B cell (primary cell): ENCODE measurements at regions not wholly inside any gene's neighbourhood (a gene's known extent, or its start where the extent isn't known, plus 50 kb on each side); places are given as distances from the start of the nearest gene placed in this dataset.

ENCODE experiments used
- ATAC-seq: fragments of 200-7000 bp; cut with Tn5 transposase; one replicate; pipeline ENCODE4 v1.10.0; 2021; ENCODE audit warnings: low read depth, mild to moderate bottlenecking, moderate number of reproducible peaks, moderate library complexity
- CTCF ChIA-PET: fragments of 350-600 bp; sonication (Branson Sonifier 250); formaldehyde crosslinking; loops from one replicate; lab custom pipeline; 2021; ENCODE audit warnings: antibody characterized with exemption, inconsistent platforms; lab: Charles Lee
- POLR2A ChIA-PET: fragments of 350-600 bp; sonication (Branson Sonifier 250); formaldehyde crosslinking; loops from one replicate; lab custom pipeline; 2021; ENCODE audit warnings: antibody characterized with exemption; lab: Charles Lee
- DNase-seq: peaks from one replicate; pipeline ENCODE4 v3.0.0; 2013
- H2AFZ ChIP-seq: 2 replicates; pipeline ENCODE4 v1.6.1; 2012; ENCODE audit warnings: mild to moderate bottlenecking, low read depth, low read length; ENCODE audit not compliant: insufficient read depth, poor library complexity, severe bottlenecking
- H3K27ac ChIP-seq, 2 donors: 1 replicate in 1 of 2; 2 replicates in 1 of 2; pipeline ENCODE4 v1.5.1; 2012 to 2013; ENCODE audit warnings: low read length in 2 of 2, mild to moderate bottlenecking in 2 of 2, moderate library complexity in 1 of 2
- H3K27me3 ChIP-seq, 4 experiments: fragments of 200-600 bp in 1 of 4; sonication (generic) in 1 of 4; replicated peaks in 1 of 4; 1 replicate in 2 of 4; 2 replicates in 2 of 4; pipeline versions ENCODE4 v1.6.1 to v1.7.0; 2013 to 2016; ENCODE audit warnings: low read length in 3 of 4, mild to moderate bottlenecking in 2 of 4, mixed read lengths in 1 of 4, moderate library complexity in 1 of 4; ENCODE audit not compliant: insufficient read depth in 4 of 4, control insufficient read depth in 3 of 4; ENCODE audit errors: control extremely low read depth in 1 of 4
- H3K36me3 ChIP-seq, 2 experiments: replicated peaks in 1 of 2; 1 replicate in 1 of 2; 2 replicates in 1 of 2; pipeline versions ENCODE4 v1.6.1 to v1.7.1; 2013; ENCODE audit warnings: low read length in 1 of 2; ENCODE audit not compliant: insufficient read depth in 2 of 2, control insufficient read depth in 1 of 2; ENCODE audit errors: control extremely low read depth in 1 of 2, extremely low read depth in 1 of 2
- H3K4me1 ChIP-seq, 2 donors: fragments of 200-600 bp in 1 of 2; sonication (generic) in 1 of 2; 1 replicate in 1 of 2; 2 replicates in 1 of 2; pipeline versions ENCODE4 v1.5.1 to v1.6.1; 2013 to 2017; ENCODE audit warnings: low read length in 2 of 2; ENCODE audit not compliant: control insufficient read depth in 2 of 2, insufficient read depth in 2 of 2
- H3K4me2 ChIP-seq: replicated peaks from 2 replicates; pipeline ENCODE3; 2012; ENCODE audit warnings: mild to moderate bottlenecking, low read depth, low read length; ENCODE audit not compliant: poor library complexity, severe bottlenecking
- H3K4me3 ChIP-seq, 5 experiments: fragments of 200-600 bp in 1 of 5; sonication (generic) in 1 of 5; 1 replicate in 3 of 5; 2 replicates in 2 of 5; pipeline versions ENCODE4 v1.5.1 to v1.7.0; 2011 to 2016; ENCODE audit warnings: low read length in 4 of 5, mild to moderate bottlenecking in 4 of 5, low read depth in 2 of 5, control low read depth in 1 of 5, moderate library complexity in 1 of 5; ENCODE audit not compliant: insufficient read depth in 1 of 5; ENCODE audit errors: control extremely low read depth in 1 of 5, extremely low read depth in 1 of 5
- H3K79me2 ChIP-seq: fragments of 200-600 bp; sonication (generic); one replicate; pipeline ENCODE4 v1.6.0; 2016; ENCODE audit warnings: low read length; ENCODE audit not compliant: control insufficient read depth, insufficient read depth
- H3K9ac ChIP-seq: fragments of 200-600 bp; sonication (generic); 2 replicates; pipeline ENCODE4 v1.6.1; 2017; ENCODE audit warnings: mild to moderate bottlenecking, low read length, moderate library complexity
- H3K9me3 ChIP-seq, 3 donors: one replicate each; pipeline versions ENCODE4 v1.6.1 to v1.7.1; 2013; ENCODE audit warnings: low read length in 2 of 3; ENCODE audit not compliant: control insufficient read depth in 2 of 3, insufficient read depth in 1 of 3; ENCODE audit errors: control extremely low read depth in 1 of 3
- H4K20me1 ChIP-seq: 2 replicates; pipeline ENCODE4 v1.6.0; 2012; ENCODE audit warnings: mild to moderate bottlenecking, low read length; ENCODE audit not compliant: insufficient read depth, control insufficient read depth, poor library complexity, severe bottlenecking
- H3K27ac Mint-ChIP-seq: one replicate; pipeline ENCODE4 v1.8.0; 2021; ENCODE audit warnings: mixed read lengths
- H3K27me3 Mint-ChIP-seq: one replicate; pipeline ENCODE4 v1.8.0; 2021; ENCODE audit warnings: mixed read lengths
- H3K4me1 Mint-ChIP-seq: one replicate; pipeline ENCODE4 v1.8.0; 2021; ENCODE audit warnings: mixed read lengths
- H3K4me3 Mint-ChIP-seq: one replicate; pipeline ENCODE4 v1.8.0; 2021; ENCODE audit warnings: mixed read lengths
- H3K9me3 Mint-ChIP-seq: one replicate; pipeline ENCODE4 v1.8.0; 2022; ENCODE audit warnings: mixed read lengths; ENCODE audit not compliant: insufficient read depth
- EZH2 ChIP-seq: IDR thresholded peaks from 2 replicates; pipeline ENCODE4 v1.6.1; 2012; ENCODE audit warnings: borderline replicate concordance, low read depth, mild to moderate bottlenecking, moderate library complexity, low read length; ENCODE audit not compliant: insufficient read depth, poor library complexity, severe bottlenecking
- WGBS: methylation state at CpG from one replicate; pipeline ENCODE4 v1.1.5; 2013; ENCODE audit warnings: missing lambda C conversion rate; ENCODE audit not compliant: insufficient coverage; 5-methylcytosine and 5-hydroxymethylcytosine counted together
- intact Hi-C: fragments of 100-400 bp; cut with micrococcal nuclease; formaldehyde crosslinking; loops from one replicate; pipeline ENCODE4 v1.10.0; 2022
- TF ChIP-seq, protein P1 (sequence below): fragments of 200-600 bp; IDR thresholded peaks from one replicate; pipeline ENCODE4 v1.8.0; 2022; ENCODE audit warnings: antibody characterized with exemption, mild to moderate bottlenecking

DNA sequence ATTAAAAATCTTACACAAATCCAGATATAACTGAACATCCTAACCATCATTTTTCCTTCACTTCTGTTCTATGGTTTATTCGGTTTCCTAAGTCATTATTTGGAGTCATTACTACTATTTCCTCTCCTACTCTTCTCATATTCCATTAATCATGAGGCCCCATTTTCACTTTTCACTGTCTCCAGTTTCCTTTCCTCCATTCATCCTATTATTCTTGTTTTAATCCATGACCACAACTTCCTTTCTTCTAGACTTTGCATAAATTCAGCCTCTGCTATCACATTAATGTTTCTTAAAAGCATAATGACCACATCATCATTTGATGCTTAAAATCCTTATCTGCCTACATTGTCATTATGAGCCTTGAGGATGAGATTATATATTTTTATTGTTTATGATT lies 555.0 kb upstream of the NDST4 start:
- ChIA-PET POLR2A (no interaction called here), CTCF (no interaction called here)
- no CpG with 5 or more reads among the region's 1 CpG for WGBS
- Histone ChIP-seq H3K36me3 (no peaks in the 10 kb centered on the region), H3K27me3 (no peaks in the 10 kb centered on the region), H2AFZ (no peak overlapping the region), H3K79me2 (no peaks in the 10 kb centered on the region), H3K4me2 (no peak overlapping the region), H4K20me1 (no peaks in the 10 kb centered on the region), H3K27ac (no peak overlapping the region), H3K4me1 (no peaks in the 10 kb centered on the region), H3K4me3 (no peak overlapping the region), H3K9me3 (no peaks in the 10 kb centered on the region), H3K9ac (no peak overlapping the region)
- Mint-ChIP-seq H3K4me1 (no peaks in the 10 kb centered on the region), H3K27me3 (no peaks in the 10 kb centered on the region), H3K4me3 (no peak overlapping the region), H3K27ac (no peak overlapping the region), H3K9me3 (peaks cover 3% of the 10 kb centered on the region)
- ATAC-seq (no peak), DNase-seq (no peak)
- TF ChIP-seq, protein P1, sequence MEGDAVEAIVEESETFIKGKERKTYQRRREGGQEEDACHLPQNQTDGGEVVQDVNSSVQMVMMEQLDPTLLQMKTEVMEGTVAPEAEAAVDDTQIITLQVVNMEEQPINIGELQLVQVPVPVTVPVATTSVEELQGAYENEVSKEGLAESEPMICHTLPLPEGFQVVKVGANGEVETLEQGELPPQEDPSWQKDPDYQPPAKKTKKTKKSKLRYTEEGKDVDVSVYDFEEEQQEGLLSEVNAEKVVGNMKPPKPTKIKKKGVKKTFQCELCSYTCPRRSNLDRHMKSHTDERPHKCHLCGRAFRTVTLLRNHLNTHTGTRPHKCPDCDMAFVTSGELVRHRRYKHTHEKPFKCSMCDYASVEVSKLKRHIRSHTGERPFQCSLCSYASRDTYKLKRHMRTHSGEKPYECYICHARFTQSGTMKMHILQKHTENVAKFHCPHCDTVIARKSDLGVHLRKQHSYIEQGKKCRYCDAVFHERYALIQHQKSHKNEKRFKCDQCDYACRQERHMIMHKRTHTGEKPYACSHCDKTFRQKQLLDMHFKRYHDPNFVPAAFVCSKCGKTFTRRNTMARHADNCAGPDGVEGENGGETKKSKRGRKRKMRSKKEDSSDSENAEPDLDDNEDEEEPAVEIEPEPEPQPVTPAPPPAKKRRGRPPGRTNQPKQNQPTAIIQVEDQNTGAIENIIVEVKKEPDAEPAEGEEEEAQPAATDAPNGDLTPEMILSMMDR = no peak
- TF ChIP-seq EZH2 = no peak
- intact Hi-C loops = no loop called here

DNA sequence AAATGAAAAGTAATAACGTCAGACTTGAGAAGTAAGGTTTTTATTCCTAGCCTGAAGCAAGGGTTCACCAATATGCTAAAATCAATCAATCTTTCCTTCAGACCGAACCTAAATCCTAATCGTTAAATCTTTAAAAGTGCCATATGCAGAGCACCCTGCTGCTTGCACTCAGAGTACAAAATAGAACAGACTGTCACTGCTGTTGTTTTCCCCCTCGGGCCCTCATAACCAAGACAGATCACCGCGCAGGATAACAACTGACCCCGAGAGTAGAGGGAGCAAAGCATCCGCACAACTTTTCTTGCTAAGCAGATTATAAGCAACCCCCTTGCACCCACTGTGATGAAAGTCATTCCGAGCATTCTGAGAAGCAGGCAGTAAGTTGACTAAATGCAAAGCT lies 550.9 kb upstream of the NDST4 start:
- no peak overlapping the region for H3K4me3 ChIP-seq
- Mint-ChIP-seq H3K9me3 (peaks cover 3% of the 10 kb centered on the region), H3K27ac (no peak overlapping the region), H3K4me1 (no peaks in the 10 kb centered on the region), H3K4me3 (no peak overlapping the region), H3K27me3 (no peaks in the 10 kb centered on the region)
- H3K27me3 ChIP-seq = no peaks in the 10 kb centered on the region
- 94% methylated on average over 6 of the region's 9 CpGs for WGBS
- H3K9me3 ChIP-seq = no peaks in the 10 kb centered on the region
- ChIA-PET POLR2A (no interaction called here), CTCF (no interaction called here)
- H3K27ac ChIP-seq = no peak overlapping the region
- H3K79me2 ChIP-seq = no peaks in the 10 kb centered on the region
- ATAC-seq (no peak), DNase-seq (no peak)
- intact Hi-C loops = no loop called here
- no peaks in the 10 kb centered on the region for H3K4me1 ChIP-seq
- TF ChIP-seq, protein P1 = no peak
- TF ChIP-seq EZH2 = no peak
- no peak overlapping the region for H3K9ac ChIP-seq
- H3K4me2 ChIP-seq = no peak overlapping the region
- H4K20me1 ChIP-seq = no peaks in the 10 kb centered on the region
- no peaks in the 10 kb centered on the region for H3K36me3 ChIP-seq
- H2AFZ ChIP-seq = no peak overlapping the region
